ENCODE measurements at regions not wholly inside any gene's neighbourhood (a gene's known extent, or its start where the extent isn't known, plus 50 kb on each side); places are given as distances from the start of the nearest gene placed in this dataset.

DNA sequence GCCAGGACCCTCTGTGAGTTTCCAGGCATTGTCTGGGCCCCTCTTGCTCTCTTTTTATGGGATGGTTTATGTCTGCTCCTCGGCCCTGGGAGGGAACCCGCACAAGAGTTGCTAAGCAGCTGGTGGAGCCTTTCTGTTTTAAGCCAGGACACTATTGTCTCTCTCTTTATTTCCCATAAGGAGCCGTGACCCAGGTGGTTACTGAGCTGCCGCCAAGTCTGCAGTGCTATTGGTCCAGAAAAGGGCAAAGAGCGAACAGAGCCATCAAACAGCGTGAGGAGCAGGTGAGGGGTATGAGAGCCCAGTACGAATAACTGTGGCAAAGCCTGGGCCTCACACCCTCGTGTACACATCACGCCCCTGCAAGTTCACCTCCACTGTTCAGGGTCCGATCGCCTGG, 280.2 kb downstream of the SHQ1 start:
- H3K36me3 ChIP-seq: no peaks in the 10 kb centered on the region
- intact Hi-C loops (cut with DNase I; ENCODE audit: low total_unique reads) (no loop called here), in situ Hi-C loops (cut with MboI; ENCODE audit: low sequenced_read_pairs in 4 of 4) (no loop called here)
- no peak for ATAC-seq
- no peaks in the 10 kb centered on the region for H3K4me1 ChIP-seq
- no peak overlapping the region for H3K27ac ChIP-seq
- TF ChIP-seq POLR2A (IDR thresholded peaks at IDR 0.05): no peak
- TF ChIP-seq, protein P1, sequence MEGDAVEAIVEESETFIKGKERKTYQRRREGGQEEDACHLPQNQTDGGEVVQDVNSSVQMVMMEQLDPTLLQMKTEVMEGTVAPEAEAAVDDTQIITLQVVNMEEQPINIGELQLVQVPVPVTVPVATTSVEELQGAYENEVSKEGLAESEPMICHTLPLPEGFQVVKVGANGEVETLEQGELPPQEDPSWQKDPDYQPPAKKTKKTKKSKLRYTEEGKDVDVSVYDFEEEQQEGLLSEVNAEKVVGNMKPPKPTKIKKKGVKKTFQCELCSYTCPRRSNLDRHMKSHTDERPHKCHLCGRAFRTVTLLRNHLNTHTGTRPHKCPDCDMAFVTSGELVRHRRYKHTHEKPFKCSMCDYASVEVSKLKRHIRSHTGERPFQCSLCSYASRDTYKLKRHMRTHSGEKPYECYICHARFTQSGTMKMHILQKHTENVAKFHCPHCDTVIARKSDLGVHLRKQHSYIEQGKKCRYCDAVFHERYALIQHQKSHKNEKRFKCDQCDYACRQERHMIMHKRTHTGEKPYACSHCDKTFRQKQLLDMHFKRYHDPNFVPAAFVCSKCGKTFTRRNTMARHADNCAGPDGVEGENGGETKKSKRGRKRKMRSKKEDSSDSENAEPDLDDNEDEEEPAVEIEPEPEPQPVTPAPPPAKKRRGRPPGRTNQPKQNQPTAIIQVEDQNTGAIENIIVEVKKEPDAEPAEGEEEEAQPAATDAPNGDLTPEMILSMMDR (IDR thresholded peaks at IDR 0.05 in 4 of 5, conservative IDR thresholded peaks at IDR 0.05 in 1 of 5): no peak
- H3K27me3 ChIP-seq: no peaks in the 10 kb centered on the region
- no peak for DNase-seq
- no peak overlapping the region for H3K4me3 ChIP-seq
- no peaks in the 10 kb centered on the region for H3K9me3 ChIP-seq

DNA sequence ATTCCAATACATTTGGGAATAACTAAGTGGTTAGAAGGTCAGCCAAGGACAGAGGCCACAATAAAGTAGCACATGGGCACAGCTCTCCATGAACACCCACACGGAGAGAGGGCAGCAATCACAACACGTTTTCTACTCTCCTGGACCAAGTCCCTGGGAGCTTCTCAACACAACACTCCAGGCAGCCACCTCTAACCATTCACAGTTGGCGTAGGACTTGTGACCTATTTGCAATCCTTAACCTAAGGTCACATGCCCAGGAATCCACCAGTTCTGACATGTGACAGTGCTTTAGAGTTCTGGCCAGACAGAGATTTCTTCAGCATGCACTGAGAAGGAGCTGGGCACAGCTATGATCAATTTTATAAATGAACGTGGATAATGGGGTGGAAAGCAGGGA, 280.8 kb downstream of the SHQ1 start:
- no peak for ATAC-seq
- TF ChIP-seq, protein P1 (IDR thresholded peaks at IDR 0.05 in 4 of 5, conservative IDR thresholded peaks at IDR 0.05 in 1 of 5): no peak
- TF ChIP-seq POLR2A (IDR thresholded peaks at IDR 0.05): no peak
- Histone ChIP-seq H3K27me3 (no peaks in the 10 kb centered on the region), H3K9me3 (no peaks in the 10 kb centered on the region), H3K4me1 (no peaks in the 10 kb centered on the region), H3K36me3 (no peaks in the 10 kb centered on the region), H3K27ac (no peak overlapping the region), H3K4me3 (no peak overlapping the region)
- intact Hi-C loops (cut with DNase I; ENCODE audit: low total_unique reads) (no loop called here), in situ Hi-C loops (cut with MboI; ENCODE audit: low sequenced_read_pairs in 4 of 4) (no loop called here)
- DNase-seq: no peak

DNA sequence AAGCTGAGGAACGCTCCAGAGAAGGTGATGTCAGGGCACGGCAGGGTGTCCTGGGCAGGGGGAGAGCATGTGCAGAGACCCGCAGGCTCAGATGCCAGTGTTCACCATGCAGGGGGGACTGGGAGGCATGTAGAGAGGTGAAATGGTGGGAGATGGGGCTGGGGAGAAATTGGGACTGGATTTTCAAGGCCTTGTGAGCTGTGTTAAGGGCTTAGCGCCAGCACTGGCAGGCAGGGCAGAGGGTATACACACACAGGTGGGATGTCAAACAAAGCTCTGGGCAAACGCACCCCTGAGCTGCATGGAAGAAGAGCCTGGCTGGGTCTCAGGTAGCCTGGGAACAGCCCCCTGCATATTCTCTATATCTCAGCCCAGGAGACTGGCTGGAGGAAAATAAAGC, 282.7 kb downstream of the SHQ1 start:
- intact Hi-C loops (cut with DNase I; ENCODE audit: low total_unique reads): no loop called here
- no peak for ATAC-seq
- no peak for DNase-seq
- no peak overlapping the region for H3K4me3 ChIP-seq
- in situ Hi-C loops (cut with MboI; ENCODE audit: low sequenced_read_pairs in 4 of 4): no loop called here
- H3K27ac ChIP-seq: no peak overlapping the region
- no peaks in the 10 kb centered on the region for H3K9me3 ChIP-seq
- H3K27me3 ChIP-seq: no peaks in the 10 kb centered on the region
- TF ChIP-seq, protein P1 (IDR thresholded peaks at IDR 0.05 in 4 of 5, conservative IDR thresholded peaks at IDR 0.05 in 1 of 5): no peak
- no peak for TF ChIP-seq POLR2A (IDR thresholded peaks at IDR 0.05)
- H3K36me3 ChIP-seq: no peaks in the 10 kb centered on the region
- no peaks in the 10 kb centered on the region for H3K4me1 ChIP-seq

DNA sequence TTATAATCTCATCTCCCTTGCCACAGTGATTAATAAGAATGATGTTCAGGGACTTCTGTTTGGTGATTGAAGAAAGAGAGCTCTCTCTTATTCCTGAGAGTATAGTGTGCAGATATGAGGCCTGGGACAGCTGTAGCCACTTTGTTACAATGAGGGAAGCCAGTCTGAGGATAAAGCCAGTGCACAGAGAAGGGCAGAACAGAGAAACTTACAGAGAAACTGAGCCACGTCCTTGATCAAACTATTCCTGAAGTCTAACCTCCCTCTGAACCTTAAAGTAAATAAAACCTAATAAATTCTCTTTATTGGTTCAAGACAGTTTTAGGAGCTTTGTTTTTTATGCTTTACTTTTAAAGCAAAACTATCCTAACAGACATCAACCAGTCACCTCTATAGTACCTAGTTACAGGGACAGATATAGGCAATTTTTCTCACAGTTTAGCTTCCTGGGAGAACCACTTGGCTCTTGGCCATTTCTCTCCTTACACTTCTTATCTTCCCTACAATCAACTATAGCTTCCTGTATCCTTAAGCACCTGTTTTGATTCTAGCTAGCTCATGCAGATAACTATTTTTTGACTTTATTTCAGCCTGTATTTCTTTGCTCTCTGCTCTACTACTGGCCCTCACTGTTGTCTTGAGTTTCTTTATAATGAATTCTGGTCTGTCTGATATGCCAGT, 284.4 kb downstream of the SHQ1 start:
- TF ChIP-seq, protein P1 (IDR thresholded peaks at IDR 0.05 in 4 of 5, conservative IDR thresholded peaks at IDR 0.05 in 1 of 5): no peak
- no peak for TF ChIP-seq POLR2A (IDR thresholded peaks at IDR 0.05)
- no peaks in the 10 kb centered on the region for H3K4me1 ChIP-seq
- no peak overlapping the region for H3K4me3 ChIP-seq
- no peaks in the 10 kb centered on the region for H3K36me3 ChIP-seq
- no peak for DNase-seq
- ATAC-seq: no peak
- H3K27ac ChIP-seq: no peak overlapping the region
- intact Hi-C loops (cut with DNase I; ENCODE audit: low total_unique reads): no loop called here
- in situ Hi-C loops (cut with MboI; ENCODE audit: low sequenced_read_pairs in 4 of 4): no loop called here
- no peaks in the 10 kb centered on the region for H3K27me3 ChIP-seq
- no peaks in the 10 kb centered on the region for H3K9me3 ChIP-seq

Data from gastrocnemius medialis (tissue), 4 donors.